GM12864 (cell line): ENCODE measurements at regions not wholly inside any gene's neighbourhood (a gene's known extent, or its start where the extent isn't known, plus 50 kb on each side); places are given as distances from the start of the nearest gene placed in this dataset.

Source experiments
- DNase-seq: peaks from one replicate; pipeline ENCODE4 v3.0.0-alpha.2; 2011; ENCODE audit warnings: low read depth
- H3K4me3 ChIP-seq: 2 replicates; pipeline ENCODE4 v1.5.1; 2011; ENCODE audit warnings: mild to moderate bottlenecking, low read depth, low read length, control low read depth
- CTCF ChIP-seq: IDR thresholded peaks from 2 replicates; pipeline ENCODE4 v1.5.1; 2011; ENCODE audit warnings: low read depth, mild to moderate bottlenecking, moderate library complexity, low read length, control low read depth, inconsistent platforms; ENCODE audit errors: missing control alignments

GRCh38 chr15:62790546-62790945 is 252.0 kb upstream of the TPM1 start:
- no peak overlapping the region for H3K4me3 ChIP-seq
- no peak for DNase-seq
- TF ChIP-seq CTCF: no peak

- no peak for DNase-seq
- TF ChIP-seq CTCF: no peak
- no peak overlapping the region for H3K4me3 ChIP-seq
Observed at GRCh38 chr15:62791694-62792093, 250.9 kb upstream of the TPM1 start.

GRCh38 chr15:62792986-62793751 is 249.4 kb upstream of the TPM1 start:
- no peak for TF ChIP-seq CTCF
- H3K4me3 ChIP-seq: no peak overlapping the region
- DNase-seq: no peak

- TF ChIP-seq CTCF: no peak
- H3K4me3 ChIP-seq: no peak overlapping the region
- no peak for DNase-seq
Observed at GRCh38 chr15:62793752-62794144, 248.8 kb upstream of the TPM1 start.

GRCh38 chr15:62795171-62795570 is 247.4 kb upstream of the TPM1 start:
- TF ChIP-seq CTCF: no peak

GRCh38 chr15:62795700-62796695 is 246.5 kb upstream of the TPM1 start:
- no peak overlapping the region for H3K4me3 ChIP-seq
- DNase-seq: no peak
- TF ChIP-seq CTCF: no peak

More at GRCh38 chr15:62795171-62795570, 247.4 kb upstream of the TPM1 start:
- no peak for DNase-seq
- no peak overlapping the region for H3K4me3 ChIP-seq
